SU-DHL-6 (cell line): ENCODE measurements at regions not wholly inside any gene's neighbourhood (a gene's known extent, or its start where the extent isn't known, plus 50 kb on each side); places are given as distances from the start of the nearest gene placed in this dataset.

Experiments used
- CTCF ChIP-seq: fragments of 200-600 bp; sonication (generic); IDR thresholded peaks from one replicate; pipeline ENCODE4 v1.5.1; 2017; ENCODE audit warnings: antibody characterized with exemption, mild to moderate bottlenecking, low read length, moderate library complexity; ENCODE audit not compliant: insufficient read depth, poor library complexity, severe bottlenecking
- EZH2phosphoT487 ChIP-seq: fragments of 200-600 bp; sonication (generic), shearing (Covaris generic); conservative IDR thresholded peaks from 2 replicates; pipeline ENCODE4 v1.6.1; 2018; ENCODE audit warnings: mild to moderate bottlenecking, antibody characterized with exemption, low read length, moderate library complexity, mixed read lengths

- TF ChIP-seq CTCF (no peak), EZH2phosphoT487 (no peak)
Measured at GRCh38 chr9:31314241-31314640, 1070.2 kb upstream of the ACO1 start.
